HL-60 (cell line): ENCODE measurements at regions not wholly inside any gene's neighbourhood (a gene's known extent, or its start where the extent isn't known, plus 50 kb on each side); places are given as distances from the start of the nearest gene placed in this dataset.

Experiments used
- DNase-seq, 2 experiments: peaks; one replicate each; pipeline ENCODE4 v3.0.0-alpha.2; 2010 to 2020; ENCODE audit warnings: low read depth in 1 of 2, low spot score in 1 of 2
- H3K27ac ChIP-seq: fragments of 250-450 bp; sonication (Bioruptor Pico); replicated peaks from 2 replicates; pipeline ENCODE4 v1.5.1; 2020; ENCODE audit warnings: mild to moderate bottlenecking, moderate library complexity
- H3K27me3 ChIP-seq: fragments of 250-450 bp; sonication (Bioruptor Pico); 2 replicates; pipeline ENCODE4 v1.5.1; 2021; ENCODE audit warnings: mild to moderate bottlenecking, moderate library complexity; ENCODE audit not compliant: insufficient read depth, poor library complexity, severe bottlenecking
- H3K4me3 ChIP-seq: replicated peaks from 2 replicates; pipeline ENCODE4 v1.5.1; 2011; ENCODE audit warnings: mild to moderate bottlenecking, control low read depth, low read length; ENCODE audit not compliant: insufficient read depth
- CTCF ChIP-seq: IDR thresholded peaks from one replicate; pipeline ENCODE4 v1.5.1; 2011; ENCODE audit warnings: low read length, control low read depth, inconsistent platforms; ENCODE audit not compliant: insufficient read depth
- GABPA ChIP-seq: IDR thresholded peaks from 2 replicates; pipeline ENCODE4 v1.6.1; 2012; ENCODE audit warnings: low read depth
- POLR2AphosphoS5 ChIP-seq: IDR thresholded peaks from 2 replicates; pipeline ENCODE4 v1.6.1; 2012; ENCODE audit warnings: low read depth
- REST ChIP-seq: IDR thresholded peaks from 2 replicates; pipeline ENCODE4 v1.6.1; 2012; ENCODE audit warnings: low read depth; ENCODE audit not compliant: insufficient replicate concordance
- SPI1 ChIP-seq: IDR thresholded peaks from 2 replicates; pipeline ENCODE4 v1.6.1; 2012; ENCODE audit warnings: low read depth, mild to moderate bottlenecking, borderline replicate concordance

- Histone ChIP-seq H3K27ac (no peak overlapping the region), H3K27me3 (no peaks in the 10 kb centered on the region), H3K4me3 (no peak overlapping the region)
- no peak for DNase-seq
- no peak for TF ChIP-seq REST
- no peak for TF ChIP-seq SPI1
- TF ChIP-seq CTCF, result no peak
- no peak for TF ChIP-seq POLR2AphosphoS5
- TF ChIP-seq GABPA, result no peak
Observed at GRCh38 chr5:107325866-107326265, 344.9 kb downstream of the EFNA5 start.

- DNase-seq, result no peak
- TF ChIP-seq GABPA (no peak), POLR2AphosphoS5 (no peak), REST (no peak), CTCF (no peak), SPI1 (no peak)
- Histone ChIP-seq H3K27ac (no peak overlapping the region), H3K27me3 (no peaks in the 10 kb centered on the region), H3K4me3 (no peak overlapping the region)
Observed at GRCh38 chr5:107324809-107325208, 345.9 kb downstream of the EFNA5 start.

- H3K27me3 ChIP-seq, result no peaks in the 10 kb centered on the region
- DNase-seq, result no peak
- TF ChIP-seq CTCF (no peak), SPI1 (no peak), GABPA (no peak), POLR2AphosphoS5 (no peak), REST (no peak)
- no peak overlapping the region for H3K27ac ChIP-seq
- H3K4me3 ChIP-seq, result no peak overlapping the region
Observed at GRCh38 chr5:107324071-107324470, 346.7 kb downstream of the EFNA5 start.
